ENCODE measurements at regions not wholly inside any gene's neighbourhood (a gene's known extent, or its start where the extent isn't known, plus 50 kb on each side); places are given as distances from the start of the nearest gene placed in this dataset.

- no peak for TF ChIP-seq POLR2A (IDR thresholded peaks at IDR 0.05)
- TF ChIP-seq POLR2AphosphoS5 (IDR thresholded peaks at IDR 0.05) = no peak
Observed at GRCh38 chr7:16062269-16062668, 359.1 kb downstream of the CRPPA start.

All from prostate gland (tissue), 1 donor.